ENCODE measurements at regions not wholly inside any gene's neighbourhood (a gene's known extent, or its start where the extent isn't known, plus 50 kb on each side); places are given as distances from the start of the nearest gene placed in this dataset.

DNA sequence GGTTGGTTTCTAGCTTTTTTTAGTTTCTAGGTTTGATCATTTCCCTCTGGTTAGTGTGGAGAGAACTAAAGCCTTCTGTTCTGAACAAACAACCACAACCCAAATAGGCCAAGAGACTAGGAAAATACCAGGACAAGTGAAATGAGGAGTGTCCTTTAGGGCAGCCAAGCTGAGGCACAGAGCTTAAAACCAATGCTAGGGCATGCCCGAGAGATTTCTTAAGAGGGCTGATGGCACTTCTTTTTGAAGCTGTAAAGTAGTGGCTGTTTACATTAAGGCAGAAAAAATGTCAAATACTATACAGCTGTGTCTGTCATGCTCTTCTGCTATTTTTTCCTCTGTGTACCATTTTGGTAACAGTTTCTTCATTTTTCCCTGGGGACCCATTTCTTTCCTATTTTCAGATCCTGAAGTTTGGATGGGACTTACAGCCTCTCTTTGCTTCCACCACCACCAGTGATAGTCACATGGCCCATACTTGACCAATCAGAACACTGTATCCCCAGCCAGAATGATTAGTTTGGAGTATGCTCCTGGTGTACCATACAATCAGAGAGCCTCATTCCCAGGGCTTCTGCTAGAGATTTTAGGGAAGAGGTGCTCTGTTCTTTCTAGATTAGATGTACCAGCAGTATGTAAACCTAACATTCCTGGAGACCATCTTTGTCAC lies 154.4 kb downstream of the BMP2 start:
- no peaks in the 10 kb centered on the region for H3K79me2 ChIP-seq (ENCODE audit: insufficient read depth, low read length)
- H3K27ac ChIP-seq (ENCODE audit: low read depth, low read length) = no peak overlapping the region
- H3K36me3 ChIP-seq (ENCODE audit: low read length) = no peaks in the 10 kb centered on the region
- H3F3A ChIP-seq (ENCODE audit: insufficient read depth) = no peaks in the 10 kb centered on the region
- no peaks in the 10 kb centered on the region for H3K9me3 ChIP-seq (ENCODE audit: insufficient read depth, low read length)
- H3K9me2 ChIP-seq (replicated peaks; ENCODE audit: insufficient read depth, low read length) = no peaks in the 10 kb centered on the region
- TF ChIP-seq, protein P1, sequence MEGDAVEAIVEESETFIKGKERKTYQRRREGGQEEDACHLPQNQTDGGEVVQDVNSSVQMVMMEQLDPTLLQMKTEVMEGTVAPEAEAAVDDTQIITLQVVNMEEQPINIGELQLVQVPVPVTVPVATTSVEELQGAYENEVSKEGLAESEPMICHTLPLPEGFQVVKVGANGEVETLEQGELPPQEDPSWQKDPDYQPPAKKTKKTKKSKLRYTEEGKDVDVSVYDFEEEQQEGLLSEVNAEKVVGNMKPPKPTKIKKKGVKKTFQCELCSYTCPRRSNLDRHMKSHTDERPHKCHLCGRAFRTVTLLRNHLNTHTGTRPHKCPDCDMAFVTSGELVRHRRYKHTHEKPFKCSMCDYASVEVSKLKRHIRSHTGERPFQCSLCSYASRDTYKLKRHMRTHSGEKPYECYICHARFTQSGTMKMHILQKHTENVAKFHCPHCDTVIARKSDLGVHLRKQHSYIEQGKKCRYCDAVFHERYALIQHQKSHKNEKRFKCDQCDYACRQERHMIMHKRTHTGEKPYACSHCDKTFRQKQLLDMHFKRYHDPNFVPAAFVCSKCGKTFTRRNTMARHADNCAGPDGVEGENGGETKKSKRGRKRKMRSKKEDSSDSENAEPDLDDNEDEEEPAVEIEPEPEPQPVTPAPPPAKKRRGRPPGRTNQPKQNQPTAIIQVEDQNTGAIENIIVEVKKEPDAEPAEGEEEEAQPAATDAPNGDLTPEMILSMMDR (IDR thresholded peaks at IDR 0.05; ENCODE audit: insufficient read depth, low read length, poor library complexity, severe bottlenecking) = no peak
- no peak for TF ChIP-seq EZH2phosphoT487 (conservative IDR thresholded peaks at IDR 0.05; ENCODE audit: low read length)
- no peak overlapping the region for H2AFZ ChIP-seq (ENCODE audit: low read depth, low read length, severe bottlenecking)
- H4K20me1 ChIP-seq (ENCODE audit: low read depth, low read length) = no peaks in the 10 kb centered on the region
- no peaks in the 10 kb centered on the region for H3K27me3 ChIP-seq (ENCODE audit: low read length)
- H3K4me3 ChIP-seq (ENCODE audit: insufficient read depth, low read length, poor library complexity, severe bottlenecking) = no peak overlapping the region
- H3K9ac ChIP-seq (ENCODE audit: low read length) = no peak overlapping the region
- H3K4me2 ChIP-seq (ENCODE audit: low read depth, low read length, poor library complexity, severe bottlenecking) = no peak overlapping the region

GRCh38 chr20:6924681-6925080 lies 157.2 kb downstream of the BMP2 start:
- H3K27ac ChIP-seq (ENCODE audit: low read depth, low read length) = no peak overlapping the region
- H3K9me3 ChIP-seq (ENCODE audit: insufficient read depth, low read length) = no peaks in the 10 kb centered on the region
- H4K20me1 ChIP-seq (ENCODE audit: low read depth, low read length) = no peaks in the 10 kb centered on the region
- TF ChIP-seq EZH2phosphoT487 (conservative IDR thresholded peaks at IDR 0.05; ENCODE audit: low read length) = no peak
- TF ChIP-seq, protein P1 (IDR thresholded peaks at IDR 0.05; ENCODE audit: insufficient read depth, low read length, poor library complexity, severe bottlenecking) = no peak
- H3K4me3 ChIP-seq (ENCODE audit: insufficient read depth, low read length, poor library complexity, severe bottlenecking) = no peak overlapping the region
- H3K79me2 ChIP-seq (ENCODE audit: insufficient read depth, low read length) = no peaks in the 10 kb centered on the region
- no peaks in the 10 kb centered on the region for H3K36me3 ChIP-seq (ENCODE audit: low read length)
- no peaks in the 10 kb centered on the region for H3K9me2 ChIP-seq (replicated peaks; ENCODE audit: insufficient read depth, low read length)
- no peaks in the 10 kb centered on the region for H3K27me3 ChIP-seq (ENCODE audit: low read length)
- H2AFZ ChIP-seq (ENCODE audit: low read depth, low read length, severe bottlenecking) = no peak overlapping the region
- H3K9ac ChIP-seq (ENCODE audit: low read length) = no peak overlapping the region
- H3K4me2 ChIP-seq (ENCODE audit: low read depth, low read length, poor library complexity, severe bottlenecking) = no peak overlapping the region
- H3F3A ChIP-seq (ENCODE audit: insufficient read depth) = no peaks in the 10 kb centered on the region

GRCh38 chr20:6925744-6926278 lies 158.3 kb downstream of the BMP2 start:
- no peaks in the 10 kb centered on the region for H3K9me3 ChIP-seq (ENCODE audit: insufficient read depth, low read length)
- H2AFZ ChIP-seq (ENCODE audit: low read depth, low read length, severe bottlenecking) = no peak overlapping the region
- no peaks in the 10 kb centered on the region for H3K27me3 ChIP-seq (ENCODE audit: low read length)
- TF ChIP-seq EZH2phosphoT487 (conservative IDR thresholded peaks at IDR 0.05; ENCODE audit: low read length) = no peak
- TF ChIP-seq, protein P1 (IDR thresholded peaks at IDR 0.05; ENCODE audit: insufficient read depth, low read length, poor library complexity, severe bottlenecking) = no peak
- no peaks in the 10 kb centered on the region for H3F3A ChIP-seq (ENCODE audit: insufficient read depth)
- no peak overlapping the region for H3K9ac ChIP-seq (ENCODE audit: low read length)
- H3K27ac ChIP-seq (ENCODE audit: low read depth, low read length) = no peak overlapping the region
- no peaks in the 10 kb centered on the region for H3K9me2 ChIP-seq (replicated peaks; ENCODE audit: insufficient read depth, low read length)
- no peaks in the 10 kb centered on the region for H3K79me2 ChIP-seq (ENCODE audit: insufficient read depth, low read length)
- H3K36me3 ChIP-seq (ENCODE audit: low read length) = no peaks in the 10 kb centered on the region
- no peak overlapping the region for H3K4me3 ChIP-seq (ENCODE audit: insufficient read depth, low read length, poor library complexity, severe bottlenecking)
- no peak overlapping the region for H3K4me2 ChIP-seq (ENCODE audit: low read depth, low read length, poor library complexity, severe bottlenecking)
- H4K20me1 ChIP-seq (ENCODE audit: low read depth, low read length) = no peaks in the 10 kb centered on the region
